T-helper 22 cell (primary cell): ENCODE measurements at regions not wholly inside any gene's neighbourhood (a gene's known extent, or its start where the extent isn't known, plus 50 kb on each side); places are given as distances from the start of the nearest gene placed in this dataset.
"Not testable (repeated sequence)": the region's sequence is repeated elsewhere in the genome, so short reads cannot be mapped to it uniquely, and the experiment has no call there.

Source experiments
- DNase-seq: peaks from one replicate; pipeline ENCODE4 v3.0.0-alpha.2; 2020; ENCODE audit warnings: low read depth

- DNase-seq: no peak
Observed at GRCh38 chr16:26395700-26396099, 671.0 kb upstream of the C16orf82 start.

- no peak for DNase-seq
Observed at GRCh38 chr16:26396511-26397235, 670.1 kb upstream of the C16orf82 start.

- no peak for DNase-seq
Observed at GRCh38 chr16:26413780-26414179, 652.9 kb upstream of the C16orf82 start.

- not testable (repeated sequence) for DNase-seq
Observed at GRCh38 chr16:26419458-26419857, 647.3 kb upstream of the C16orf82 start.

- no peak for DNase-seq
Observed at GRCh38 chr16:26430618-26431017, 636.1 kb upstream of the C16orf82 start.

GRCh38 chr16:26433807-26434206, 632.9 kb upstream of the C16orf82 start:
- no peak for DNase-seq

- no peak for DNase-seq
Observed at GRCh38 chr16:26441178-26441577, 625.5 kb upstream of the C16orf82 start.

- no peak for DNase-seq
Observed at GRCh38 chr16:26442321-26442720, 624.4 kb upstream of the C16orf82 start.

GRCh38 chr16:26447570-26447969, 619.2 kb upstream of the C16orf82 start:
- DNase-seq: no peak

GRCh38 chr16:26453215-26453614, 613.5 kb upstream of the C16orf82 start:
- no peak for DNase-seq

GRCh38 chr16:26454102-26454501, 612.6 kb upstream of the C16orf82 start:
- no peak for DNase-seq

- no peak for DNase-seq
Observed at GRCh38 chr16:26456074-26456473, 610.7 kb upstream of the C16orf82 start.

- DNase-seq: no peak
Observed at GRCh38 chr16:26457095-26457494, 609.6 kb upstream of the C16orf82 start.

GRCh38 chr16:26457882-26458281, 608.8 kb upstream of the C16orf82 start:
- DNase-seq: no peak

- DNase-seq: no peak
Observed at GRCh38 chr16:26464576-26465266, 602.0 kb upstream of the C16orf82 start.

- DNase-seq: not testable (repeated sequence)
Observed at GRCh38 chr16:26474405-26474804, 592.3 kb upstream of the C16orf82 start.

GRCh38 chr16:26475596-26475995, 591.1 kb upstream of the C16orf82 start:
- no peak for DNase-seq

GRCh38 chr16:26491101-26491670, 575.5 kb upstream of the C16orf82 start:
- DNase-seq: no peak

- no peak for DNase-seq
Observed at GRCh38 chr16:26491962-26492361, 574.8 kb upstream of the C16orf82 start.

- DNase-seq: no peak
Observed at GRCh38 chr16:26493751-26494150, 573.0 kb upstream of the C16orf82 start.

GRCh38 chr16:26497896-26498295, 568.8 kb upstream of the C16orf82 start:
- no peak for DNase-seq

- no peak for DNase-seq
Observed at GRCh38 chr16:26500326-26500725, 566.4 kb upstream of the C16orf82 start.

- DNase-seq: no peak
Observed at GRCh38 chr16:26505496-26505895, 561.2 kb upstream of the C16orf82 start.
